ENCODE measurements at regions not wholly inside any gene's neighbourhood (a gene's known extent, or its start where the extent isn't known, plus 50 kb on each side); places are given as distances from the start of the nearest gene placed in this dataset.
"Not testable (repeated sequence)": the region's sequence is repeated elsewhere in the genome, so short reads cannot be mapped to it uniquely, and the experiment has no call there.

GRCh38 chr10:87300163-87300562, 57.4 kb upstream of the NUTM2D start:
- not testable (repeated sequence) for DNase-seq (ENCODE audit: low read depth)

GRCh38 chr10:87301466-87302115, 56.0 kb upstream of the NUTM2D start:
- H3K4me3 ChIP-seq (ENCODE audit: low read depth, low read length); DNase-seq (ENCODE audit: low read depth): not testable (repeated sequence)
- TF ChIP-seq CTCF (conservative IDR thresholded peaks at IDR 0.05; ENCODE audit: low read depth, low read length) = peak; percentile 27

More at GRCh38 chr10:87300163-87300562, 57.4 kb upstream of the NUTM2D start:
- not testable (repeated sequence) for H3K4me3 ChIP-seq (ENCODE audit: low read depth, low read length)

DNA sequence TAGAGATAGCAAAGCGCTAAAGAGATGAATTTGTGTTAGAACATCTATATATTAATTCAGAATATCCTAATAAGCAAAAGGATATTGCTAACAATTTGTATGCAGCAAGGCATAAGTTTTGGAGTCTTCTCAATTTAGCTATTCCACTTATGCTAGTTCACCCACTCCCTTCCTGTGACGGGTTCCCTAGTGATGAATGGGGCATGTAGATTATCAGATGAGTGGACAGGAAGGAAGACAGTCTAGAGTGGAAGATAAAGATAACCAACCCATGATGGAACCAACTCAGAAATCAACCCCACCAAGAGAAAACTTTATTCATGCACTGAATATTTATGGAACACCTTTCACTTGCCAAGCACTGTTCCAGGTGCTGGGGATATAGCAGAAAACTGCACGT, 55.4 kb upstream of the NUTM2D start:
- not testable (repeated sequence) for H3K4me3 ChIP-seq (ENCODE audit: low read depth, low read length); DNase-seq (ENCODE audit: low read depth)

- H3K4me3 ChIP-seq (ENCODE audit: low read depth, low read length); DNase-seq (ENCODE audit: low read depth): not testable (repeated sequence)
Observed at GRCh38 chr10:87303707-87304106, 53.8 kb upstream of the NUTM2D start.

DNA sequence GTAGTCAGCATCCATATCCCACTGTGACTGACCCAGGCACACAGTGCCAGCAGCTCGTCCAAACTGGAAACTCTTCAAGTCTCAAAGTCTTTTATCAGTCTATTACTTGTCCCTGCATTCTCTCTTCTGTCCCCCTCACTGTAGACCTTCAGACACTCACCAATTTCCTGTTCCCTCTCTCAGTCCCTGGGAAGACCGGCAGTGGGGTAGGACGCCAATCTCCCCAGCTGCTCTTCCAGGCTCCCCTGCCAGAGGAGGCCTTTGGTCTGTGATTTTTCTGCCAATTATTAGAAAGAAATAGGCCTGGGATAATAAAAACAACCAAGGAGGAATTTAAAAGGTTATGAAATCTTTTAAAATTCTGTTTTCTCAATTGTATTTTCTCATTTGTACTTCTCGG, 50.9 kb upstream of the NUTM2D start:
- not testable (repeated sequence) for DNase-seq (ENCODE audit: low read depth); H3K4me3 ChIP-seq (ENCODE audit: low read depth, low read length)
